HCT116 (cell line): ENCODE measurements at regions not wholly inside any gene's neighbourhood (a gene's known extent, or its start where the extent isn't known, plus 50 kb on each side); places are given as distances from the start of the nearest gene placed in this dataset.
A peak's percentile ranks its signal among the peaks of the same experiment; 100 is the strongest.

Experiments used
- ATAC-seq: fragments of 200-7000 bp; cut with Tn5 transposase; 2 replicates; pipeline ENCODE4 v1.9.1; 2020; ENCODE audit warnings: mild to moderate bottlenecking, moderate library complexity
- BruUV-seq: library from RNA; stranded (reverse); fragments of 400-500 nt; replicated peaks from 2 replicates; lab custom pipeline; 2021; lab: Mats Ljungman, UMichigan
- CTCF ChIA-PET: fragments of 300-600 bp; sonication (Branson Sonifier 250); formaldehyde crosslinking; loops from one replicate; lab custom pipeline; 2021; ENCODE audit warnings: antibody characterized with exemption; lab: Charles Lee
- POLR2A ChIA-PET: fragments of 300-600, 350-600 bp; sonication (Branson Sonifier 250); formaldehyde crosslinking; loops from one replicate; lab custom pipeline; 2021; ENCODE audit warnings: antibody characterized with exemption; lab: Charles Lee
- RAD21 ChIA-PET, 2 experiments: fragments of 300-600 bp; sonication (Branson Sonifier 250); formaldehyde crosslinking; loops; one replicate each; lab custom pipeline; 2023; ENCODE audit warnings: low total read pairs in 2 of 2; ENCODE audit not compliant: uncharacterized antibody in 2 of 2, unreplicated experiment in 2 of 2, low non-redundant PET in 1 of 2; lab: Charles Lee
- DNase-seq: peaks from one replicate; pipeline ENCODE4 v3.0.0-alpha.2; 2010; ENCODE audit warnings: low read depth, low spot score
- H2AFZ ChIP-seq: fragments of 200-600 bp; shearing (Covaris generic), sonication (generic); 2 replicates; pipeline ENCODE4 v1.6.1; 2017; ENCODE audit warnings: low read depth, mixed run types, mixed read lengths, antibody characterized with exemption, low read length; ENCODE audit not compliant: poor library complexity, severe bottlenecking
- H3K27ac ChIP-seq: 2 replicates; pipeline ENCODE4 v1.5.1; 2012; ENCODE audit warnings: low read depth, low read length
- H3K27me3 ChIP-seq: fragments of 200-600 bp; sonication (generic); 2 replicates; pipeline ENCODE4 v1.6.1; 2016; ENCODE audit warnings: mixed run types, low read length, mixed read lengths; ENCODE audit not compliant: insufficient read depth
- H3K36me3 ChIP-seq, 2 experiments: fragments of 200-500 bp in 1 of 2; fragments of 200-600 bp in 1 of 2; sonication (Bioruptor generic) in 1 of 2; sonication (generic) in 1 of 2; 2 replicates each; pipeline versions ENCODE4 v1.5.1 to v1.6.1; 2014 to 2016; ENCODE audit warnings: low read length in 2 of 2, inconsistent platforms in 1 of 2, mixed read lengths in 1 of 2, mixed run types in 1 of 2; ENCODE audit not compliant: insufficient read depth in 2 of 2, control insufficient read depth in 1 of 2
- H3K4me1 ChIP-seq, 2 experiments: fragments of 200-600 bp in 1 of 2; sonication (generic) in 1 of 2; 2 replicates each; pipeline versions ENCODE4 v1.5.1 to v1.6.1; 2012 to 2017; ENCODE audit warnings: low read length in 2 of 2, inconsistent platforms in 1 of 2, mild to moderate bottlenecking in 1 of 2, mixed read lengths in 1 of 2, mixed run types in 1 of 2, moderate library complexity in 1 of 2; ENCODE audit not compliant: insufficient read depth in 2 of 2, control insufficient read depth in 1 of 2
- H3K4me2 ChIP-seq: fragments of 200-600 bp; sonication (generic); 2 replicates; pipeline ENCODE4 v1.6.1; 2017; ENCODE audit warnings: mixed run types, low read length, mixed read lengths
- H3K4me3 ChIP-seq, 2 experiments: fragments of 200-600 bp in 1 of 2; sonication (generic) in 1 of 2; replicated peaks in 1 of 2; 2 replicates each; pipeline ENCODE4 v1.5.1; 2011 to 2016; ENCODE audit warnings: low read length in 2 of 2, control low read depth in 1 of 2, low read depth in 1 of 2, mild to moderate bottlenecking in 1 of 2, mixed read lengths in 1 of 2, mixed run types in 1 of 2
- H3K79me2 ChIP-seq: fragments of 200-600 bp; sonication (generic); 2 replicates; pipeline ENCODE4 v1.6.1; 2017; ENCODE audit warnings: mild to moderate bottlenecking, mixed run types, low read length, moderate library complexity, mixed read lengths; ENCODE audit not compliant: insufficient read depth
- H3K9ac ChIP-seq: fragments of 200-600 bp; sonication (generic); 2 replicates; pipeline ENCODE4 v1.6.1; 2016; ENCODE audit warnings: low read length, mixed read lengths
- H3K9me2 ChIP-seq: fragments of 200-600 bp; sonication (generic), shearing (Covaris generic); 2 replicates; pipeline ENCODE4 v1.6.1; 2017; ENCODE audit warnings: mixed run types, mild to moderate bottlenecking, moderate library complexity; ENCODE audit not compliant: insufficient read depth
- H3K9me3 ChIP-seq, 2 experiments: fragments of 200-500 bp in 1 of 2; fragments of 200-600 bp in 1 of 2; sonication (Bioruptor generic) in 1 of 2; sonication (generic) in 1 of 2; 2 replicates each; pipeline ENCODE4 v1.6.1; 2014 to 2017; ENCODE audit warnings: low read length in 2 of 2, mixed read lengths in 2 of 2, inconsistent platforms in 1 of 2, low read depth in 1 of 2, mild to moderate bottlenecking in 1 of 2, mixed run types in 1 of 2, moderate library complexity in 1 of 2; ENCODE audit not compliant: control insufficient read depth in 1 of 2, insufficient read depth in 1 of 2
- H4K20me1 ChIP-seq: fragments of 200-600 bp; sonication (generic), shearing (Covaris generic); 2 replicates; pipeline ENCODE4 v1.6.1; 2017; ENCODE audit warnings: mixed run types, mild to moderate bottlenecking, moderate library complexity; ENCODE audit not compliant: insufficient read depth
- CBX3 ChIP-seq: IDR thresholded peaks from 2 replicates; pipeline ENCODE4 v1.6.1; 2012; ENCODE audit warnings: low read depth
- CEBPB ChIP-seq: IDR thresholded peaks from 2 replicates; pipeline ENCODE4 v1.6.1; 2012; ENCODE audit warnings: low read depth
- EGR1 ChIP-seq: IDR thresholded peaks from 2 replicates; pipeline ENCODE4 v1.6.1; 2012; ENCODE audit warnings: low read depth
- EZH2 ChIP-seq: fragments of 200-600 bp; sonication (generic); IDR thresholded peaks from 2 replicates; pipeline ENCODE4 v1.6.1; 2017; ENCODE audit warnings: antibody characterized with exemption, mixed run types
- POLR2A ChIP-seq: IDR thresholded peaks from 2 replicates; pipeline ENCODE4 v1.7.0; 2011; ENCODE audit warnings: borderline replicate concordance; ENCODE audit not compliant: insufficient read depth, insufficient read length; ENCODE audit errors: extremely low read depth
- RAD21 ChIP-seq: IDR thresholded peaks from 2 replicates; pipeline ENCODE4 v1.6.1; 2012; ENCODE audit warnings: low read depth, mild to moderate bottlenecking
- SP1 ChIP-seq: IDR thresholded peaks from 2 replicates; pipeline ENCODE4 v1.6.1; 2012; ENCODE audit warnings: low read depth
- SRF ChIP-seq: IDR thresholded peaks from 2 replicates; pipeline ENCODE4 v1.6.1; 2012; ENCODE audit warnings: low read depth
- TCF7L2 ChIP-seq: IDR thresholded peaks from 2 replicates; pipeline ENCODE4 v1.7.0; 2011; ENCODE audit warnings: borderline replicate concordance, inconsistent platforms; ENCODE audit not compliant: insufficient read depth, insufficient read length; ENCODE audit errors: extremely low read depth
- YY1 ChIP-seq: IDR thresholded peaks from 2 replicates; pipeline ENCODE4 v1.6.1; 2011; ENCODE audit warnings: low read length, low read depth, moderate library complexity, mild to moderate bottlenecking; ENCODE audit not compliant: insufficient replicate concordance; ENCODE audit errors: extremely low read depth
- ZFX ChIP-seq: fragments of 450-650 bp; IDR thresholded peaks from 2 replicates; pipeline ENCODE4 v1.6.1; 2017
- intact Hi-C: fragments of 100-400 bp; cut with micrococcal nuclease; formaldehyde crosslinking; loops from 2 replicates; pipeline ENCODE4 v1.10.0; 2022
- TF ChIP-seq, protein P1 (sequence below): IDR thresholded peaks from 2 replicates; pipeline ENCODE4 v1.6.1; 2012
- TF ChIP-seq, protein P2 (sequence below): IDR thresholded peaks from 2 replicates; pipeline ENCODE4 v1.6.1; 2012

DNA sequence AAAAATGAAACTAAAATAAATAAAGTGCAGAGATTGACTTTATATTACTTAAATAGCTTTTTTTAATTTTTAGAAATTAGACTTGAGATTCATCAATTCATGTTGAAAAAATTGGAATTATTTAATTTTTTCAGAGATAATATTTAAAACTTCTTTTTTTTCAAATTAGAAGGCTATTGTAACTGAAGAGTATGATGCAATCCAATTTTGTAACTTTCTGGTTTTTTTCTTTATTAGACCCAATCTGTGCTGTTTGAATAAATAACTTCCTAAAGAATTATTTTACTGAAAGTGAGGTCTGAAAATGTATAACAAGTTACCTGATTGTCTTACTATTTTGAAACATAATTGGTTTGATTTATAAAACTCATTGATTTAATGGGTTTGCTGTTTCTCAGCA lies 200.9 kb downstream of the MAD2L1 start (continued):
- TF ChIP-seq, protein P1, sequence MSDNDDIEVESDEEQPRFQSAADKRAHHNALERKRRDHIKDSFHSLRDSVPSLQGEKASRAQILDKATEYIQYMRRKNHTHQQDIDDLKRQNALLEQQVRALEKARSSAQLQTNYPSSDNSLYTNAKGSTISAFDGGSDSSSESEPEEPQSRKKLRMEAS: no peak
- TF ChIP-seq SP1 (no peak), SRF (no peak)

DNA sequence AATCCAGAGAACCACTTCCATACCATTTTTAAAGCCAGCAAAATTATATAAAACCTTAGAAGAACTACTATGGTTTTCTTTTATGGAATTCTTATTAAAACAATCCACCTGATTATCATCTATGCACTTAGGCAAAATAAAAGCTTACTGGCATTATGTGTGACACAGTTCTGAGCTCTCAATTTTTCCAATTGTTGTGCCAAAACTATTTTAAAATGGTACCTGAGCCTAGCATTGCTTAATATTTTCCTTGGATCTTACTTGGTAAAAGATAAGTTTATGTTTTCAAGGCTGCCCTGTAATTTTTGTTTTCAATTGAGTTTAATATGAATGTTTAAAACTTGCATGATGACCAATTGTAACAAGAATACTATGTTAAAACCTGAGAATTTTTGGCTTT lies 201.3 kb downstream of the MAD2L1 start:
- POLR2A ChIA-PET: no interaction called here
- CTCF ChIA-PET: no interaction called here
- H3K27ac ChIP-seq: no peak overlapping the region

DNA sequence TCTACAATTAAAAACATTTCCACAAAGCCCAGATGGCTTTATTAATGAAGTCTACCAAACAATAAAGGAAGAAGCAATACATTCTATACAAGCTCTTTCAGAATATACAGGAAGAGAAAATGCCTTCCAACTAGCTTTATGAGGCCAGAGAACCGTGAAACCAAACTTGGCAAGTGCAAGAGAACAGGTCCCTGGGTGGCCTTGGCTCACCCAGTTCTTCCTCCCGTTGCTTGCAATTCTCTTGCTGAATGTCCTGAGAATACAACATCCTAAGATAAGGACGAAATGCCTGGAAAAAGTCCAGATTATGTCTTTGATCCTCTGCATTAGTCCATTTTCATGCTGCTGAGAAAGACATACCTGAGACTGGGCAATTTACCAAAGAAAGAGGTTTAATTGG lies 204.9 kb downstream of the MAD2L1 start:
- Histone ChIP-seq H3K79me2 (no peaks in the 10 kb centered on the region), H3K9ac (no peak overlapping the region), H3K4me2 (no peak overlapping the region), H3K9me2 (no peaks in the 10 kb centered on the region), H3K27me3 (no peaks in the 10 kb centered on the region), H4K20me1 (no peaks in the 10 kb centered on the region), H2AFZ (no peak overlapping the region), H3K27ac (no peak overlapping the region), H3K4me3 (no peak overlapping the region), H3K4me1 (no peaks in the 10 kb centered on the region), H3K36me3 (no peaks in the 10 kb centered on the region), H3K9me3 (no peaks in the 10 kb centered on the region)
- intact Hi-C loops: no loop called here
- BruUV-seq: no TSS peak
- DNase-seq: no peak
- TF ChIP-seq POLR2A: no peak
- peak; percentile 41 for TF ChIP-seq TCF7L2
- no peak for TF ChIP-seq CBX3
- CTCF ChIA-PET: no interaction called here
- RAD21 ChIA-PET: no interaction called here
- POLR2A ChIA-PET: no interaction called here
- ATAC-seq: no peak

More for the DNA sequence above, 201.3 kb downstream of the MAD2L1 start:
- Histone ChIP-seq H3K9me2 (no peaks in the 10 kb centered on the region), H4K20me1 (no peaks in the 10 kb centered on the region), H3K79me2 (no peaks in the 10 kb centered on the region), H3K36me3 (no peaks in the 10 kb centered on the region), H3K4me1 (no peaks in the 10 kb centered on the region), H2AFZ (no peak overlapping the region), H3K9me3 (no peaks in the 10 kb centered on the region), H3K4me3 (no peak overlapping the region), H3K27me3 (no peaks in the 10 kb centered on the region), H3K4me2 (no peak overlapping the region), H3K9ac (no peak overlapping the region)
- DNase-seq (no peak), ATAC-seq (no peak)
- BruUV-seq: no TSS peak
- RAD21 ChIA-PET: no interaction called here
- intact Hi-C loops: no loop called here
- TF ChIP-seq RAD21: no peak
- no peak for TF ChIP-seq EGR1
- no peak for TF ChIP-seq EZH2
- TF ChIP-seq YY1: no peak
- TF ChIP-seq, protein P2, sequence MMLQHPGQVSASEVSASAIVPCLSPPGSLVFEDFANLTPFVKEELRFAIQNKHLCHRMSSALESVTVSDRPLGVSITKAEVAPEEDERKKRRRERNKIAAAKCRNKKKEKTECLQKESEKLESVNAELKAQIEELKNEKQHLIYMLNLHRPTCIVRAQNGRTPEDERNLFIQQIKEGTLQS: no peak
- TF ChIP-seq CEBPB: no peak
- TF ChIP-seq, protein P1: no peak
- no peak for TF ChIP-seq ZFX
- TF ChIP-seq POLR2A: no peak
